DMS53 treated with DMSO at 0.1 percent for 48 hours (cell line): ENCODE measurements at regions not wholly inside any gene's neighbourhood (a gene's known extent, or its start where the extent isn't known, plus 50 kb on each side); places are given as distances from the start of the nearest gene placed in this dataset.
A peak's percentile ranks its signal among the peaks of the same experiment; 100 is the strongest.

Experiments
- DNase-seq: peaks from one replicate; lab custom pipeline; 2025; ENCODE audit not compliant: unreplicated experiment; lab: John Stamatoyannopoulos, UW

DNA sequence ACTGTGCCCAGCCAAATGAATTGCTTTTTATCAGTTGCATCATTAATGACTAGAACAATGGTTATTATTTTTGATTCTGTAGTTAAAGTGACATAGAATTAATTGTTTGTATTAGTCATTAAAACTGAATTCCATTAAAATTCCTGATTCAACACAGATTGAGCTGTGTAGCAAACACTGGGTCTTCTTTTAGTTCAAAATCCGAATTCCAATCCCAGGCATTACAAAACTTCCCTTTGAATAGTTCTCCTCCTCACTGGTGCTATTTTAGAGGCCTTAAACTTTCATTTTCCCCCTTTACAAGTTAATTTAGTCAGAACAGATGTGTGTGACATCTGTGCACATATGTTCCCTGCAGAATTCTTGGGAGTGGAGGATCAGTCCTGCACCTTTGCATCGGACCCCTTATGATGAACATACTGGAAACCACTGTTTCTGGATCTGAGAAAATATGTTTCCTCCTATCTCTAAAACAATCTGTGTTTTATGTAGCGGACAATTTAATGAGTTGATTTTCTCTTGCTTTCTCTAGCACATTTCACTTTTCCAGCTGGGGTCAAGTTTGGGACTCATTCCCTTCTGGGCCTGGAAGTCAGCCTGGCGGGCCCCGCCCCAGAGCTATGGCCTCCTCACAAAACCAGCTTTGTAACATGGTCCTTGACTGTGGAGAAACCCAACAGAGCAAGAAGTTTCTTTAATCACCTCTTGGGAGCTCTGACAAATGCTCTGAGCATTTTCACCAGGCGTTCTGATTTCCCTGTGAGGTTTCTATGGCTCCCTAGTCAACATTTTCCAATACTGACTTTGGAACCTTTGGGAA, 87.9 kb upstream of the MAMDC2 start:
- no peak for DNase-seq

DNA sequence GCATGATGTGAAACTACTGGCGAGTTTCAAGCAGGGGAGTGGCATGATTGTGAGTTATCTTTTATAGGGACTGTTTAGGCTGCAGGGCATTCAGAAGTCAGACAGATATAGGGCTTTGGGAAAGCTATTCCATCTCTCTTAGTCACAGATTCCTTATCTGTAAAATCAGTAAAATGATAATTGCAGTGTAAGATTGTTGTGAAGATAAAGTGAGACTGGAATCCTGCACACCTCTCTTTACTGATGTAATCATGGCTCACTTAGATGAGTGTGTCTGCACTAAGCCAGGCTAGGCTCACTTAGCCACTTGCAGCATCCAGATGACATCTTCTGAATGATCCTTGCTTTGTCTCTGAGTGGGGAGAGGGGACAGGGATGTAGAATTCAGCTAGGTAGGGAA, 81.8 kb upstream of the MAMDC2 start:
- no peak for DNase-seq

DNA sequence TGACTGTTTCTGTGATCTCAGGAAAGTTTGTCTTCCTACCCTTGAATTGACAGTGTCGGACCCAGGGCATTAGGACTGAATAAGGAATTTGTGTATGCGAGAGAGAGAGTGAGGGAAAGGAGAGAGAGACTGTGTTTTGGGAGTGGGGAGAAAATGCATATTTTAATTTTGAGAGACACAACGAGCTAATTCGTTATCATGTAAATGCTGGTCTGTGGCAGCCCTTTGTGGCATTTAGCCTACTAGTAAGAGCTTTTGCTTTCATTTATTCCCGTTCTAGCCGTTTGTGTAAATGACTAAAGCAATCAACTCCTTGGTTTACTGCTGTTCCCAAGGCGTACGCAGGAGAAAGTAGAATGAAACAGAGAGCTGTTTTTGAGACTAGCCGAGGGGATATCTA, 79.8 kb upstream of the MAMDC2 start:
- DNase-seq = no peak

DNA sequence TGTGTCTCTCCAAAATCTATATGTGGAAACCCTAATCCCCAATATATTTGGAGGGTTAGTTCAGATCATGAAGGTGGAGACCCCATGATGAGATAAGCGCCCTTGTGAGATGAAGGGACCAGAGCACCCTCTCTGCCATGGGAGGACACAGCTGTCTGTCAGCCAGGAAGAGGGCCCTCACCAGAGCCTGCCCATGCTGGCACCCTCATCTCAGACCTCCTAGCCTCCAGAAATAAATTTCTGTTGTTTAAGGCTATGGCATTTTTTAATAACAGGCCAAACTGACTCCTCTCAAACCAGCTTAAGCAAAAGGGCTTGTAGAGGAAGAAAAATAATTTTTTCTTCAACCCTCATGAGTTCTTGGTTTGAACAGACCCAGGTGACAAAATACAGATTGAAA, 79.2 kb upstream of the MAMDC2 start:
- no peak for DNase-seq

DNA sequence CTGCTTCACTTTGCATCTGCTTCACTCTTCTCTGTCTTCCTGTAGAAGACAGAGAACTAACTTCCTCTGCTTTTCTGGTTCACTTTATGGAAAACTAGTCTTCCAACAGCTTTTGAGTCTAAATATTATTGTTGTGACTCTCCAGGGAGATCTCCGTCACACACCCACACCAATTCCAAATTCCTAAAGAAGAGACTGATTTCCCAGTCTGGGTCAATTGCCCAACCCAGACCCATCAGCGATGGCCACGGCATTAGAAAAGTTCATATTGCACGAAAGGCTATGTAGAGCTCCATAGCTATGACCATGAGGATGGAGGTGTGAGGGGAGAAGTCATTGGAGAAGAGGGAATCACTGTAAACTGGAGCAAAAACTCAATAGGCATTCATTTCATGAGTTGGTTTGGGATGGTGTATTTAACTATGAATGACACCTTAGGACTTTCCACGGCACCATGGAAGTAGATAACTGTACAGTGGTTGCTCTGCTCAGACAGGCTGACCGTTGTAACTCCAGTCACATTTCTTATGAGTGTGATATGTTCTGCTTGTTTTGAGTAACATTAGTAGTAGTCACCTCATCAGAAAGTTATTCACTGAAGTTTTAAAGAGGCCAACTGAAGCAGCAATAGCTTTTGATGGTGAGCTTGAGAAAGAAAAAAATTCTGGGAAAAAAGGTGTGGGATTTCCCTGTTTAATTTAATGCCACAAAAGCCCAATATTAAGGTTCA, 78.1 kb upstream of the MAMDC2 start:
- no peak for DNase-seq

DNA sequence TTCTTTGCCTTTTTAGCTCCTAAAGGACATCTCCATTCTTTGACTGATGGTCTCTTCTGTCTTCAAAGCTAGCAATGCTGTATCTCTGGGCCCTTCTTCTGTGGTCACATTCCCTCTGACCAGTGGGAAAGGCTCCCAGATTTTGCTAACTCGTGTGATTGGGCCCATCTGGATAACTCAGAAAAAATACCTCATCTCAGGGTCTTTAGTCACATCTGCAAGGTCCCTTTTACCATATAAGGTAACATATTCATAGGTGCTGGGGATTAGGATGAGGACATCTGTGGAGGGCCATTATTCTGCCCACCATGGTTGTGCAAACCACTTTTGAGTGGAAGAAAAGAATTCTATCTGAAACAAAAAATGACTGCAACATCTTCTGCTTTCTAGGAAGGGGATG, 76.3 kb upstream of the MAMDC2 start:
- DNase-seq = no peak

DNA sequence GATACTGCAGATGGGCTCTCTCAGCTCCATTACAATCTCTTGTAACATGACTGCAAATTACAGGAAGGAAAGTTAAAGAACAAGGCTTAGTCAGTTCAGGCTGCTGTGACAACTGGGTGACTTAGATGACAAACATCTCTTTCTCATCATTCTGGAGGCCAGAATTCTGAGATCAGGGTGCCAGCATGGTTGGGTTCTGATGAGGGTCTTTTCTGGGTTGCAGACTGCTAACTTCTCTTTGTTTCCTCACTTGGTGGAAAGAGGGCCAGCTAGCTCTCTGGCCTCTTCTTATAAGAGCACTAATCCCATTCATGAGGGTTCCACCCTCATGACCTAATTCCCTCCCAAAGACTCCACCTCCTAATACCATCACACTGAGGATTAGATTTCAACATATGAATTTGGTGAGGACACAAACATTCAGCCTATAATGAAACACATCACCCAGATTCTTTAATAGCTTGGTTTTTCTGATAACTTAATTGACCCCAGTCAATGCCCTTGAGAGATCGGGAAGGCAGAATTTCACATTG, 73.6 kb upstream of the MAMDC2 start:
- DNase-seq = no peak

DNA sequence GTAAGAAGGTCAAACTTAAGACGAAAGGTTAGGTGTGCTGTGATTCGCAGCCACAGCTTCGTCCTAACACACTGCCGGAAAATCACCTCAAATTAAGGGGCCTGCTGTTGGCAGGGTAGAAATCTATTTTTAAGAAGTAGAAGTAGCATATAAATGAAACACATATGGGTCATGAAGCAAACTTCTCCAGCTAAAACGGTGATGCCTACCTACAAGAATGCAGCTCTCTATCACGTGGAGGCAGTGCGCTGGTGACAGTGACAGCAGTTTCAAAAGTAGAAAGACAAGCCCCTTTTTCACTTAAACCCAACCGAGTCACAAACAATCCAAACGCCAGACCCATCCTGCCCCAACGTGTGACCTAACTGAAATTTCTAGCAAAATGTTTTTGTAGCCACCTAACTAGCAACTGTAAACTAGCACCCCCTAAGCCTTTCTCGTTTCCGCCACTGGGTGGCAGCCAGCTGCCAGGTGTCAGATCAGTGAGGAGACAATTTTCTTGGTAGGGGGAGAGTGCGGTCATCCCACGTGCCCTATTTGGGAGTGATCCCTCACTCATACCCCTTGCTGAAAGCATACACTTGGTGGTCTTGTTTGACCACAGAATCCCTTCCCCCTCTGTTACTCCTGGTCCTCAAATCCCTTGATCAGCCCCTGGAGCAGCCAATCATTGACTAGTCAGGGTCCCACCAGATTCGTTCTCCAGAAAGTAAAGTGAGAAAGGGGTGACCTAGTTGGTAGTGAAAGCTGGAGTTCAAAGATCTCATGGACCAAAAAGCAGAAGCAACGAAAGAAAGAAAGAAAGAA, 71.8 kb upstream of the MAMDC2 start:
- peak; percentile 14 for DNase-seq

DNA sequence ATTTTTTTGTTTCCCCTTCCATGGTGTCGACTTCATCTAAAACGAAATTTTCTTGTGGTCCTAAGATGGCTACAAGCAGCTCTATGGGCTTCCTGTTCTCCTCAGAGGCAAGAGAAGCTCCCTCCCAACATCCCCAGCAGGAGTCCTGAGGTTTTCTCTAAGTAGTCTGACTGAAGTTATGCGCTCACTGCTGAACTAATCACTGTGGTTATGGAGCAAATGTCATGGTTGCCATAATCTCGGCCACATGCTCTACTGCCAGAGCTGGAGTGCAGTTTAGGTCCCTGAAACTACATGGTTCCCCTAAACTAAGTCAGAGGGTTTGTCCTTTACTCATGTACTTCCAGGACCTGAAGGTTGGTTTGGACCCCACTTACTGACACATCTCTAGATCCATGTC, 68.0 kb upstream of the MAMDC2 start:
- no peak for DNase-seq

DNA sequence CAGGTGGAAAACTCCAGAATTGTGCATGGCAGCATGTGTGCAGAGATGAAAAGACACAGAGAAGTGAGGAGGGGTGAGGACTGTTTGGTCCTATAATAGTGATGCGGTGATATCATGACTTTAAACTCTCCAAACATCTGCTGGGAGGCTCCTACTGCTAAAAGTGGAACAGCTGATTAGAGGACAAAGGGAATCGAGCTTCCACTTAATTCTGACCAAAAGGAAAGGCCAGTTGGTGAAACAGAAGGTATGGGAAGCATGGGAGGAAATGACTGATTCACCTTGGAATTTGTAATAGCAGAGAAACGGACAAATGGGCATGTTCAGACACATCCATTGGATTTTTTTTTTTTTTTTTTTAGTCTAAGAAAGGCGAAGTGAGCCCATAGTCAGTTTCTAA, 67.5 kb upstream of the MAMDC2 start:
- DNase-seq = no peak

DNA sequence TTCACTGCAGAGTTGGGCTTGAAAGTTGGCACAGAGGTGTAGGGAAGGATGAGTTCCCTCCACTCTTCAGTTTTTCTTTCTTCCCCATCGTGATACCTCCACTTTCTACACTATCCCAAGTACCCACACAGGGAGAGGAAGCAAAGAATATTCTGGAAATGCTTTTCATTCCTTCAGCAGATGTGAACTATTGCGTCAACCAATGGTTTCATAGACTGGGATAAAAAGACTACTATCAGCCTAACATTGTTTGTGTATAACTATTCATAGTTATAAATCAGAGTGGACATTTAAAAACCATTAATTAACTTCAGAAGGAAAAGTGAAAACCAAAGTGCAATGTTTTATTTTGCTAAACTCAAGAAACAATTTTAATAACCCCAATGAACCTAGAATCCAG, 63.6 kb upstream of the MAMDC2 start:
- no peak for DNase-seq

DNA sequence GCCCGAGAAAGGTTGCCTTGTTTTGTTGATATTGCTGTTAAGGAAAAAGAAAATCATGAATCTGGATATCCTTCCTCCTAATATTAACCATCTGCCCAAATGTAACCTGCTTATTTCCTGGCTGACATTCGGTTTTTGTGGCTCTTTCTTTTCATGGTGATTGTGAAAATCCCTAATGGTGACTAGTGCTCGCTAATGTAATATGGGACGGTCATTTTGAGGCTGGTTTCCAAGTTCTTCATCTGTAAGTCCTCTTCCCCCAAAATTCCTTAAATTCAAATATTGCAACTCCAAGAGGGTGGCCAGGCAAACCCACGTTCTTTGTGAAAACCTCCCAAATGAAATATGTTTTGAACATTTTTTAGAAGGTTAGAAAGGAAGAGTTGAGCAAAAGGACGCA, 63.1 kb upstream of the MAMDC2 start:
- no peak for DNase-seq

DNA sequence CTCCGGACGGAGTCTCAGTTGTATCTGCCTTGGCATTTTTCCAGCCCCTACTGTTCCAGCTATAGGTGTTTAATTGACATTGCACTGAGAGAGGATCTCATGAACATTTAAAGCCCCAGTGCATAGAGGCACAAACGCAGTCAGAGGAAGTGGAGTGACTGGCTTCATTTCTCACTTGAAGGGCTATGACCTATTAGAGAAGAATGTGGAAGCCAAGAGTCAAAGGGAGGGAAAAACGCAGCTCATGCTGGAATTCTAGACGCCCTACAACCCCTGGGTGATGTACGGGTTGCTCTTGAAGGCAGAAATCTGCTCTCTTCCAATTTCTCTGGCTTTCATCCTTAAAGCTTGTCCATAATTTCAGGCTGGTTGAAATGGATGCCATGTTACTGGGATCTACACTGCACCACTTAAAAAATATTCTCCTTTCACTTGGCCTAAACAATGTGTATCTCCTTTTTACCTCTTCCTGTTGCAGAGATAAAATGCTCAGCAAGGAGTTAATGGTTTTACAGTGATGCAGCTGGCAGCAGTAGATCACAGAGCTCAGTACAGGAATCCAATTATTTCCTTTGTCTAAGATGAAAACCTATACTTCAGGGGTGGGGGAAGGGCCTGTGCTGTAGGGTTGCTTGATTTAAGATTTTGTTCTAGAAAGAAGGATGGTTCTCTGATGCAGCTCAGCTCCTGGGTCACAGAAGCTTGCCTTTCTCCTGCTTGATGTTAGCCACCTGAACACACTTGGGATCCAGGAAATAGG, 61.8 kb upstream of the MAMDC2 start:
- no peak for DNase-seq

DNA sequence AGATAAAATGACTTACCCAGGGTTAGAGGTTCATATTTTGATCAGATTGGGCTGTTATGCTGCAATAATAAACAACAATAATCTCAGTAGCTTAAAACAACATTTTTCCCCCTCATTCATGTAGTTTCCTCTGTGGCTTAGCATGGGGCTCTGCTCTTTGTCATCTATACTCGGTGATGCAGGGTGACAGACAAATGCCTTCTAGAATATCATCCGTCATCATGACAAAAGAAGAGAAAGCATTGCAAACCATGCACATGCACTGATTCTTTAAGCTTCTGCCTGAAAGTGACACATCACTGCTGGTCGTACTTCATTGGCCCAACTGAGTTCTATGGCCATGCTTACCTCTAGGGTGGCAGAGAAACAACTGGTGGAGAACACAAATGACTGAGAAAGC, 58.8 kb upstream of the MAMDC2 start:
- no peak for DNase-seq

DNA sequence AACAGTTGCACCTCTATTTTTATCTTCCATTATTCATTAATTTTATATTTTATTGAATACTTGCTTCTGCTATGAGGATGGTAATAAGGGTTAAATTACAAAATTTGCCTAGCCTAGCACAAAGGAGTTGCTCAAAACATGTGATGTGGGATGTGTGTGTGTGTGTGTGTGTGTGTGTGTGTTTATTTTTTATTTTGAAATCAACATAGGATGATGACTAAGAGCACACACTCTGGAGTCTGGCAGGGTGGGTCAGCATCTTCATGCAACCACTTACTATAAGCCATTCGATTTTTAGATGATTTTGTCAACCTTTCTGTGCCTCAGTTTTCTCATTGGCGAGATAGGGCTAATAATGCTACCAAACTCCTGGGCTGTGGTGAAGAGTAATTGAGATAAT, 57.7 kb upstream of the MAMDC2 start:
- DNase-seq = no peak

DNA sequence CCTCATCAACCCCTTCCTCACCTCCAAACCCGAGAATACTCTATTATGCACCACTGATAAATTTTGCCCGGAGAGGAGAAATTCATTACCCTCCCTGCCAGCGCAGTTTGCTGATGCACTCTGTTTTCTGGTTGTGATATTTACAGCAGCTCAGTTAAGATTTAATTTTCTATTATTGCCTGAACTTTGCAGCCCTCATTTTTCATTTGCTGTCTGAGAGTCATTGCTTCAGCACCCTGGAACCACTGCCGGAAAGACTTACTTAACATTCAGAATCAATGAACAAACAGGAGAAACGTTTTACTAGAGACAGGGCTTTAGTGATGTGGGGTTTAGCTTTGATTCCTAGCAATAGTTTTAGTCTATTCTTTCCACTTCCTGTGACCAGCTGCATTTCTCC, 56.7 kb upstream of the MAMDC2 start:
- DNase-seq = no peak

DNA sequence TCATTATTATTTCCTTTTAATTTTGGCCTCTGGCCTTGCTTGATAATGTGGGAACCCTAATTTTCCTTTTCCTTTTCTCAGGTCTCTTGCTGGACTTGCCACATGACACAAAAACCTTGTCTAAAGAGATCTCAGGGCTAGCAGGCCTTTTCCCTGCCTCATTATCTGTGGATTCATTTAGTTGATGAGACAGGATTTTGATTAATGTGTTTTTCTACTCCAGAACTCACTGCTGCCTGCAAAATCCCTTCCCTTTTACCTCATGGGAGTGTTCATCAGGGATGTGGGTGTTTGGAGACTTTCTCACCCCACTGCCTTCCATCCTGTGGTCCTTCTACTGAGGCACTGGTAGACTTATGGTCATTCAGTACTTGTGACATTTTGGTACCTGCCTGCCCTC, 56.2 kb upstream of the MAMDC2 start:
- no peak for DNase-seq

DNA sequence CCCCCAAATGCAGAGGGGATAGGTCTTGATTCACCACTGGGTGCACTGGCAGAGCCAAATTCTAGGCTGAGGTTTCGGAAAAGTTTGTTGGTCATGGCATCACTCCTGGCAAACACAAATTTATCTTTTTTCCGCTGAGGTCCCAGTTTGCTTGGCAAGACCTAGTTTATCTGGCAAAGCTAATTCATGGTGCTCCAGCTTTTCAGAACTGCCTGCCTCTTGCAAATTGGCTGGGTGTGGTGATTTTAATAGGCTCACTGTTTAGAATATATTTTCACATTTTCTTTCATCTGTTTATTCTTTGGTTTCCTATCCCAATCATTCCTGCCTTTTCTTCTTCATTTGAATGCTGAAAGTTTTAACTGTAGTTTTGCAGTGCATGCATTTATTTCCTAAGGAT, 50.5 kb upstream of the MAMDC2 start:
- DNase-seq = no peak
